H9 (cell line): ENCODE measurements at regions not wholly inside any gene's neighbourhood (a gene's known extent, or its start where the extent isn't known, plus 50 kb on each side); places are given as distances from the start of the nearest gene placed in this dataset.

Experiments
- DNase-seq: peaks from one replicate; pipeline ENCODE4 v3.0.0-alpha.2; 2017
- H2AFZ ChIP-seq: one replicate; pipeline ENCODE4 v1.6.1; 2013; ENCODE audit warnings: mild to moderate bottlenecking, low read length, control low read depth, moderate library complexity
- H2AK5ac ChIP-seq: 2 replicates; pipeline ENCODE4 v1.6.1; 2013; ENCODE audit warnings: low read length, control low read depth, mixed read lengths; ENCODE audit not compliant: insufficient read length
- H2BK120ac ChIP-seq: one replicate; pipeline ENCODE4 v1.6.1; 2013; ENCODE audit warnings: low read depth, mild to moderate bottlenecking, low read length, control low read depth, inconsistent platforms; ENCODE audit not compliant: poor library complexity, severe bottlenecking
- H2BK12ac ChIP-seq: 2 replicates; pipeline ENCODE4 v1.6.1; 2013; ENCODE audit warnings: low read length, control low read depth, mixed read lengths, low read depth; ENCODE audit not compliant: insufficient read length
- H2BK15ac ChIP-seq: 2 replicates; pipeline ENCODE4 v1.6.1; 2013; ENCODE audit warnings: low read depth, low read length, control low read depth
- H2BK20ac ChIP-seq: one replicate; pipeline ENCODE4 v1.6.1; 2013; ENCODE audit warnings: low read depth, mild to moderate bottlenecking, low read length, control low read depth, inconsistent platforms; ENCODE audit not compliant: poor library complexity, severe bottlenecking
- H2BK5ac ChIP-seq: 2 replicates; pipeline ENCODE4 v1.6.1; 2013; ENCODE audit warnings: low read length, control low read depth, mixed read lengths; ENCODE audit not compliant: insufficient read length
- H3K14ac ChIP-seq: 2 replicates; pipeline ENCODE4 v1.6.1; 2013; ENCODE audit warnings: low read length, control low read depth; ENCODE audit not compliant: insufficient read depth
- H3K18ac ChIP-seq: 2 replicates; pipeline ENCODE4 v1.6.1; 2013; ENCODE audit warnings: low read depth, mild to moderate bottlenecking, mixed read lengths, low read length, control low read depth; ENCODE audit not compliant: insufficient read length
- H3K23ac ChIP-seq: 2 replicates; pipeline ENCODE4 v1.6.1; 2013; ENCODE audit warnings: low read length, control low read depth, mixed read lengths, low read depth; ENCODE audit not compliant: insufficient read length
- H3K23me2 ChIP-seq: 2 replicates; pipeline ENCODE4 v1.6.1; 2013; ENCODE audit warnings: low read depth, mild to moderate bottlenecking, mixed read lengths, low read length, control low read depth; ENCODE audit not compliant: insufficient read length, poor library complexity, severe bottlenecking
- H3K27ac ChIP-seq: 2 replicates; pipeline ENCODE4 v1.5.1; 2013; ENCODE audit warnings: low read length, control low read depth, mixed read lengths, low read depth; ENCODE audit not compliant: insufficient read length
- H3K27me3 ChIP-seq: 2 replicates; pipeline ENCODE4 v1.6.1; 2013; ENCODE audit warnings: low read length, control low read depth, inconsistent platforms; ENCODE audit not compliant: insufficient read depth
- H3K4ac ChIP-seq: 2 replicates; pipeline ENCODE4 v1.6.1; 2013; ENCODE audit warnings: low read depth, mild to moderate bottlenecking, control low read depth, inconsistent platforms, low read length, moderate library complexity
- H3K4me1 ChIP-seq: 2 replicates; pipeline ENCODE4 v1.6.1; 2013; ENCODE audit warnings: low read length, control low read depth, inconsistent platforms; ENCODE audit not compliant: insufficient read depth
- H3K4me2 ChIP-seq: 2 replicates; pipeline ENCODE4 v1.6.1; 2013; ENCODE audit warnings: low read length, control low read depth, mixed read lengths; ENCODE audit not compliant: insufficient read length, insufficient read depth
- H3K56ac ChIP-seq: 2 replicates; pipeline ENCODE4 v1.6.1; 2013; ENCODE audit warnings: low read depth, mild to moderate bottlenecking, mixed read lengths, low read length, control low read depth; ENCODE audit not compliant: insufficient read length
- H3K79me1 ChIP-seq: 2 replicates; pipeline ENCODE4 v1.6.1; 2013; ENCODE audit warnings: low read depth, mild to moderate bottlenecking, moderate library complexity, low read length, control low read depth, inconsistent platforms; ENCODE audit not compliant: insufficient read depth, poor library complexity, severe bottlenecking
- H3K79me2 ChIP-seq: 2 replicates; pipeline ENCODE4 v1.6.1; 2013; ENCODE audit warnings: low read length, control low read depth, inconsistent platforms; ENCODE audit not compliant: insufficient read depth
- H3K9ac ChIP-seq: 2 replicates; pipeline ENCODE4 v1.6.1; 2013; ENCODE audit warnings: low read length, control low read depth, mixed read lengths; ENCODE audit not compliant: insufficient read length; ENCODE audit errors: extremely low read depth
- H3K9me3 ChIP-seq: one replicate; pipeline ENCODE4 v1.6.1; 2013; ENCODE audit warnings: low read depth, low read length, inconsistent platforms; ENCODE audit not compliant: control insufficient read depth
- H3T11ph ChIP-seq: one replicate; pipeline ENCODE4 v1.6.1; 2013; ENCODE audit warnings: mild to moderate bottlenecking, low read length, control low read depth, inconsistent platforms
- H4K20me1 ChIP-seq: one replicate; pipeline ENCODE4 v1.6.1; 2013; ENCODE audit not compliant: control insufficient read depth, insufficient read length, insufficient read depth
- H4K5ac ChIP-seq: 2 replicates; pipeline ENCODE4 v1.6.1; 2013; ENCODE audit warnings: low read depth, mild to moderate bottlenecking, mixed read lengths, low read length, control low read depth; ENCODE audit not compliant: insufficient read length
- H4K8ac ChIP-seq: replicated peaks from 2 replicates; pipeline ENCODE4 v1.6.1; 2013; ENCODE audit warnings: low read length, control low read depth, mixed read lengths, low read depth; ENCODE audit not compliant: insufficient read length
- H4K91ac ChIP-seq: 2 replicates; pipeline ENCODE4 v1.6.1; 2013; ENCODE audit warnings: low read depth, mild to moderate bottlenecking, moderate library complexity, mixed read lengths, low read length, control low read depth; ENCODE audit not compliant: insufficient read length
- H3K27ac Mint-ChIP-seq, 3 experiments: 2 replicates in 2 of 3; 3 replicates in 1 of 3; pipeline ENCODE4 v1.8.0; 2020 to 2021; ENCODE audit warnings: mixed read lengths in 3 of 3, mild to moderate bottlenecking in 1 of 3, moderate library complexity in 1 of 3
- H3K27me3 Mint-ChIP-seq: 2 replicates; pipeline ENCODE4 v1.8.0; 2021; ENCODE audit warnings: low read depth, mild to moderate bottlenecking, moderate library complexity, mixed read lengths
- H3K36me3 Mint-ChIP-seq, 3 experiments: 2 replicates in 2 of 3; 3 replicates in 1 of 3; pipeline ENCODE4 v1.8.0; 2020 to 2021; ENCODE audit warnings: low read depth in 3 of 3, mixed read lengths in 3 of 3; ENCODE audit not compliant: insufficient read depth in 1 of 3
- H3K4me1 Mint-ChIP-seq, 2 experiments: 2 replicates each; pipeline ENCODE4 v1.8.0; 2020; ENCODE audit warnings: mixed read lengths in 2 of 2
- H3K4me3 Mint-ChIP-seq, 2 experiments: 2 replicates in 1 of 2; 3 replicates in 1 of 2; pipeline ENCODE4 v1.8.0; 2020 to 2021; ENCODE audit warnings: mild to moderate bottlenecking in 2 of 2, mixed read lengths in 2 of 2, moderate library complexity in 1 of 2
- H3K9me3 Mint-ChIP-seq, 2 experiments: 2 replicates in 1 of 2; 3 replicates in 1 of 2; pipeline ENCODE4 v1.8.0; 2020; ENCODE audit warnings: mild to moderate bottlenecking in 2 of 2, mixed read lengths in 2 of 2, moderate library complexity in 1 of 2
- WGBS: extraction: QIAGEN DNeasy Blood & Tissue Kit; methylation state at CpG from one replicate; pipeline ENCODE4 v1.1.7; 2013; ENCODE audit warnings: missing lambda C conversion rate, low lambda C conversion rate, mixed read lengths; ENCODE audit not compliant: insufficient read length; ENCODE audit errors: extremely low coverage; 5-methylcytosine and 5-hydroxymethylcytosine counted together
- TF ChIP-seq, protein P1 (sequence below): fragments of 200-600 bp; sonication (generic); conservative IDR thresholded peaks from 3 replicates; pipeline ENCODE4 v1.8.0; 2021; ENCODE audit warnings: antibody characterized with exemption, mild to moderate bottlenecking

DNA sequence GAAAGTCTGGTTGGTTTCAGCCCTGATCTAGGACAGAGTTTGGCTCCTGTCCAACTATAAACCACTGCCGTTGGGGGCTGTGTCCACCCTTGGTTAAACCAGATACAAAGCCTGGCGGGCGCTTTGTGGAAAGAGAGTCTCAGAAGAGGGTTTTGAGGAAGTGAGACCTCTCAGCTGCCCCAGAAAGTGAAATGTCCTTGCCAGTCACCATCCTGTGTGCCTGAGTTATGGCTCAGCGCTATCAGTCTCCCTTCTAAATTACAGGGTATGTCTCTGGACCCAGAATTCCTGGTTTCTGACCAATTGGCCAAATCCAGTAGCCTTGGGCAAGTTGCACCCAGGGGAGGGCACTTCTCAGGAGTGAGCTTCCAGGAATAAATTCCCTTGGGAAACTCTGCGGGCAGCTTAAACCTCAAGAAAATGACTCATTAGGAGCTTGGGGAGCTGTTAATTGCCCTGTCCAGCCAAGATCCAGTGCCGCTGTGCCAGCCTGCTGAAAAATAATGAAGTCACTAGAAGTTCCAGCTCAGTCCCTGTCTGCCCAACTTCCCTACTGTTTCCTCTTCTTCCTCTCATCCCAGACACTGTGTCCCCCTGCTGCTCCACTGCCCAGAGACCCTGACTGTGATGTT lies 66.7 kb upstream of the PDZD8 start:
- H3K14ac ChIP-seq = no peak overlapping the region
- H3K27ac ChIP-seq = no peak overlapping the region
- no peaks in the 10 kb centered on the region for H3K4me1 ChIP-seq

More for the DNA sequence above, 66.7 kb upstream of the PDZD8 start:
- Histone ChIP-seq H2BK20ac (no peak overlapping the region), H4K91ac (no peak overlapping the region), H3K4ac (no peak overlapping the region), H4K20me1 (no peaks in the 10 kb centered on the region), H3T11ph (no peak overlapping the region), H2AK5ac (no peak overlapping the region), H3K4me2 (no peak overlapping the region), H4K8ac (no peak overlapping the region), H4K5ac (no peak overlapping the region), H3K79me1 (no peaks in the 10 kb centered on the region), H2BK15ac (no peak overlapping the region), H3K79me2 (no peaks in the 10 kb centered on the region), H3K56ac (no peak overlapping the region), H3K23me2 (no peaks in the 10 kb centered on the region), H3K18ac (no peak overlapping the region), H2BK120ac (no peak overlapping the region), H2AFZ (no peak overlapping the region), H3K27me3 (no peaks in the 10 kb centered on the region), H3K23ac (no peak overlapping the region), H2BK5ac (no peak overlapping the region), H2BK12ac (no peak overlapping the region), H3K9ac (no peak overlapping the region), H3K9me3 (peaks cover 11% of the 10 kb centered on the region)
- peaks cover 15 to 30% (median 15%) of the 10 kb centered on the region in 3 experiments for H3K36me3 Mint-ChIP-seq
- no peak overlapping the region for H3K27ac Mint-ChIP-seq
- H3K9me3 Mint-ChIP-seq = peaks cover 26 to 34% of the 10 kb centered on the region in 2 experiments
- no peak for DNase-seq
- no CpG with 5 or more reads among the region's 6 CpGs for WGBS
- TF ChIP-seq, protein P1, sequence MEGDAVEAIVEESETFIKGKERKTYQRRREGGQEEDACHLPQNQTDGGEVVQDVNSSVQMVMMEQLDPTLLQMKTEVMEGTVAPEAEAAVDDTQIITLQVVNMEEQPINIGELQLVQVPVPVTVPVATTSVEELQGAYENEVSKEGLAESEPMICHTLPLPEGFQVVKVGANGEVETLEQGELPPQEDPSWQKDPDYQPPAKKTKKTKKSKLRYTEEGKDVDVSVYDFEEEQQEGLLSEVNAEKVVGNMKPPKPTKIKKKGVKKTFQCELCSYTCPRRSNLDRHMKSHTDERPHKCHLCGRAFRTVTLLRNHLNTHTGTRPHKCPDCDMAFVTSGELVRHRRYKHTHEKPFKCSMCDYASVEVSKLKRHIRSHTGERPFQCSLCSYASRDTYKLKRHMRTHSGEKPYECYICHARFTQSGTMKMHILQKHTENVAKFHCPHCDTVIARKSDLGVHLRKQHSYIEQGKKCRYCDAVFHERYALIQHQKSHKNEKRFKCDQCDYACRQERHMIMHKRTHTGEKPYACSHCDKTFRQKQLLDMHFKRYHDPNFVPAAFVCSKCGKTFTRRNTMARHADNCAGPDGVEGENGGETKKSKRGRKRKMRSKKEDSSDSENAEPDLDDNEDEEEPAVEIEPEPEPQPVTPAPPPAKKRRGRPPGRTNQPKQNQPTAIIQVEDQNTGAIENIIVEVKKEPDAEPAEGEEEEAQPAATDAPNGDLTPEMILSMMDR = no peak
- H3K27me3 Mint-ChIP-seq = peaks cover 27% of the 10 kb centered on the region
- H3K4me1 Mint-ChIP-seq = peaks cover 0 to 2% of the 10 kb centered on the region in 2 experiments; a peak in 1 of 4 replicates
- H3K4me3 Mint-ChIP-seq = no peak overlapping the region
